GM21367 (cell line): ENCODE measurements at regions not wholly inside any gene's neighbourhood (a gene's known extent, or its start where the extent isn't known, plus 50 kb on each side); places are given as distances from the start of the nearest gene placed in this dataset.

Experiments used
- ATAC-seq: cut with Tn5 transposase; IDR thresholded peaks from one replicate; pipeline ENCODE4 v1.9.1; 2021; ENCODE audit not compliant: unreplicated experiment

DNA sequence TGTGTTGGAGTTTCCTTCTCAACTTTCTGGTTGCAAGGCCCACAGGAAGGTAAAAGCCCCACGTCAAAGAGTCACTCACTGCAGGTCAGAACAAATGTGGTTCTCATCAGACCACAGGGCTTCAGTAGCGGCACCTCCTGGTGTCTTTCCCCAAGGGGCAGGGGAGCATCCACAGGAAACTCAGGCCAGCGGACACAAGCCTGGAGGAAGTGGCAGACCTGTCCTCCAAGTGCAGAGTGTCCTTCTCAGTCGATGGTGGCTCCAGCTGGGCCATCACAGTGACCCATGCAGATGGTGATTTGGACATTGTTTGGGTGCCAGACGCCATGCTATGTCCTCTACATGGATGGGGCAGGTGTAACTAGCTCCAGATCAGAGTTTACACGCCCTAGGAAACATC lies 84.9 kb downstream of the ACKR3 start:
- ATAC-seq = no peak

DNA sequence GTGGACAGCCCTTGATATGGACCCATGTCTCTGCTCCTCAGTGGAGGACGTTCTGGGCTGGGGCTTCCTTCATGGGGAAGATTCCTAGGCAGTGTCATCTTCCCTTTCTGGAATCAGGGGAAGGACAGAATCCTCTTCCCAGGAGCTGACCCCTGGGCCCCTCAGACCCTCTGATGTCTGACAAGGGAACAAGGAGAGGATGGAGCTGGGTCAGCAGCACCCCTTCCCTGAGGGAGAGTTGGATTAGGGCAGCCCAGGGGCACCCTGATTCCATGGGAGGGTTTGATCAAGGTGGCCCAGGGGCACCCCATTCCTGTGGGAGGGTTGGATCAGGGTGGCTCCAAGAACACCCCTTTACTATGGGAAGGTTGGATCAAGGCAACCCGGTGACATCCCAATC lies 86.5 kb downstream of the ACKR3 start:
- ATAC-seq = no peak

DNA sequence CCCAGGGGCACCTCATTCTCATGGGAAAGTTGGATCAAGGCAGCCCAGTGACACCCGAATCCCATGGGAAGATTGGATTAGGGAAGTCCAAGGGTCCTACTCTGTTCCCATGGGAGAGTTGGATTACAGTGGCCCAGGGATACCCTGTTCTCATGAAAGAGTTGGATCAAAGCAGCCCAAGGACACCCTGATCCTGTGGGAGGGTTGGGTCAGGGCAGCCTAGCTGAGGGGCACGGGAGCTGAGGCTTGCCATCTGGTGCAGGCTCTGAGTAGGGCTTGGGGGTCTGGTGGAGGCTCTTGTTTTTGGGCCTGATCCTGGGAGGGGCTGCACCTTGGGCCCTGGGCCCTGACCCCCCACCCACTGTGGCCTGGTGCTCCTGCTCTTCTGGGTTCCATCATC lies 87.1 kb downstream of the ACKR3 start:
- no peak for ATAC-seq

DNA sequence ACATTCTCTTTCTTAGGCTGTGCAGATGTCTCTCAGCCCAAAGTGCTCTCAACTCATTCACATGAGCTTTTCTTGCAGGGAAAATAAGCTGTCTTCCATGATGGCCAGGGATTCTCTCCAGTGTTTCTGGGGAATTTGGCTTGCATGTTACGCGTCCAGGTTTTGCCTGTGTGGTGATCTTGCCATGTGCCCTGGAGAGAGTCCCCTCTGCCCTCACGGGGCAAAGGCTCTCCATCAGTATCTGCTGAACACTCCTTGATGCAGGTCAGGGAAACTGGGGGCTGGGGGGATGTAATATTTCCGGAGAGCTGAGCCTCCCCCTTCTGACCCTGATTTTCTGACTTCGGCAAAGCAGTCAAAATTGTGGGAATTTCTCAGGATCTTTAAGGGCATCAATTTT lies 87.6 kb downstream of the ACKR3 start:
- no peak for ATAC-seq

DNA sequence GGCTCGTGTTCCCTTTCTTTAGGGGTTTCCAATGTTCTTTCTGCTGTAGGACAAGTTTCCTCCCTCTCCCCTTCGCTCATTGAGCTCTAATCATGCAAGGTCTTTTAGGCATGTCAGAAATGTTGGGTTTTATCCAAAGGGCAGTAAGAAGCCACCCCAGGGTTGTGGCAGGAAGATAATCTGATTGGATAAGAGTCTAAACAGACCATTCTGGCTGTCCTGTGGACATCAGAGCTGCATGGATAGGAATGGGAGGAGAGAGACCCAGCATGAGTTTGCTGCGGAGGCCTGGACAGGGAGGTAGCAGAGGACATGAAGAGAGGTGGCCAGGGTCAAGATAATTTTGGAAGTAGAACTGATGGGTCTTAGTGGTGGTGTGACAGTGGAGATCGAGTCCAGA lies 88.2 kb downstream of the ACKR3 start:
- ATAC-seq = no peak

DNA sequence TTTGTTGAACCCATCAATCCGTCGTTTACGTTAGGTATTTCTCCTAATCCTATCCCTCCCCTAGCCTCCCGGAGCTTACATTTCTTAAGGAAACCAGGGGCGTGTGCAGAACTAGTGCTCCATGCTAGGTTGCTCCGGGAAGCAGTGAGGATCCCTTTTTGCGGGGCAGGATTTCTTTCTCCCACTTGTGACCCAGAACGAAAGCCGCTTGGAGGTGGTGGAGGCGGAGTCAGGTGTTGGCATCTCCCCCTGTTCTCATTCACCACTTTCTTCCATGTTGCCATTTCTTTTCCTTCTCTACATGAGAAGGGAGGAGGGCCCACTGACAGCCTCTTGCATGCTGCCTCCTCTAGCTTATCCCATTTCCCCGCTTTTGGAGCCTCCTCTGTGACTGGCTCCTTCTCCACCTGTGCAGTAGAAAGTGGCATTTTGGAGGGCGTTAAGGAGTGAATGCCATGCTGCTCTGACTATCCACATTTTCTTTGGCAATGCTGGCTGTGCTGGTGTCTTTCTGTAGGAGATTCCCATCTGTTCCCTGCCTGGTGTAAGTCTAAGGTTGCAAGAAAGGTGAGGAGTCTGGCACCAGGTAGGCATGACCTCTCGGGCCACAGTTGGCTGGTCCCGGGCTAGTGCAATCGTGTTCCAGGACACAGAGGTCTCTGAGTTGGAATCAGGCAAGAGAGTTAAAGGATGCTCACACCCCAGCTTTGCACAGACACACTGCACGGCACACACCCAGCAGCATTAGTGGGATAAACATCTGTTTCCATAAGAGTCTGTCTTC lies 89.5 kb downstream of the ACKR3 start:
- ATAC-seq = no peak

DNA sequence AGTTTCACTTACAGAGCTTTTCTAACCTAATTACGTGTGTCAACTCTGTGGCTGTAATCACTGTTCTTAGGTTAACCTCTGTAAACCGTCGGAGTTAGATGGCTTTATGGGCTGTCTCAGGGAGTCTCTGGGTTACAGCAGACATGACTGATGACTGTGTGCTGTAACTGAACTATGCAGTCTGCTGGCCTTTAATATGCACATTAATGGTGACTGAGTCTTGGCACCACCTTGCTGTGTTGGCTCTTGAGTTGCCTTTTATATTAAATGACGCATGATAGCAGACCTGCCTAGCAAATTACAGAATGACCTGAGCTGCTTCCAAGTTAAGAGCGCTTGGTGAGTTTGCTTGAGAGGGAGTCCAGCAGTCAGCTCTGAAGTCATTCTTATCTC lies 90.1 kb downstream of the ACKR3 start:
- no peak for ATAC-seq

DNA sequence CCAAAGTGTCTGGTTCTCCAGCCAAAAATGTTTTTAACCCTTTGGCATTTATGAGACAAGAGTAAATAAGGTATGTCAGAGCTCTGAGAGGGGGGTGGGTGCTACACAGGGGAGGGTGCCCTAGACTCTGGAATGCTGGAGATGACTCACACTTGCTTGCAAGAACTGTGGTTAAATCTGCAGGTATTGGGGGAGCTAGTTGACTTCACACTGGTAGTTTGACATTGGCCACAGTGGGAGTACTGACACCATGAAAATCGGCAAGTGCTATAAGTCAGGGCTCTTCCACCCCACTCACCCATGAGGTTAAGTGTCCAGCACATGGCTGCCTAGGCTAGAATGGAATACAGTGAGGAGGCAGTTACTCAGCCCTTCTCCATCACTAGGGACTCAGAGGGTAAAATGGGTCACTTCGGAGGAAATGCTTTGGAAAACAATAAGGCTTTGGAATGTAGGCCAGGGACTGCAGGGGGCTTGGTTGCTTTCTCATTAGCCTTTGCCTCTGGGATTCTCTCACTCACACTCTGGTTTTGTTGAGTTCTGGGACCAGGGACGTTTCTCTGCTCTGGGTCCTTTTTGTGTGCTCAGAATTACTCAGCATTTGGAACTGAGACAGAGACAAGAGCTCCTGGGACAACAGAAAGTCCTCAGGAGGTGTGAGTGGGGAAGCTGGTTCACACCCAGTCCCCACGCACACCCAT lies 91.6 kb downstream of the ACKR3 start:
- no peak for ATAC-seq

DNA sequence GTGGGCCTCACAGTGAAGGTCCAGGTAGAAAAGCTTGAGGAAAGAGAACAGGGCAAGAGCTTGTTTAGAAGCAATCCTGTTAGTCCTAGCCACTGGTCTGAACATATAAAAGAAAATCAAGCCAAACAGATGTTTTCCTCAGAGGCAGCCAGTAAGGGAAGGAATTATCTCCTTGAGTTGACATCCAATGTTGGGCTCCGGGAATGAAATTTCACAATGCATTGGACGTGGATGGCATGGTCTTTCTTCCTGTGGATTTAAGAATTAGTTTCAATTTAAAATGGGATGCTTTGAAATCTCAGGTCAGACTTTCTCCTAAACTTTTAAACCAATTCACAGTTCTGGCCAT lies 92.1 kb downstream of the ACKR3 start:
- ATAC-seq = no peak

DNA sequence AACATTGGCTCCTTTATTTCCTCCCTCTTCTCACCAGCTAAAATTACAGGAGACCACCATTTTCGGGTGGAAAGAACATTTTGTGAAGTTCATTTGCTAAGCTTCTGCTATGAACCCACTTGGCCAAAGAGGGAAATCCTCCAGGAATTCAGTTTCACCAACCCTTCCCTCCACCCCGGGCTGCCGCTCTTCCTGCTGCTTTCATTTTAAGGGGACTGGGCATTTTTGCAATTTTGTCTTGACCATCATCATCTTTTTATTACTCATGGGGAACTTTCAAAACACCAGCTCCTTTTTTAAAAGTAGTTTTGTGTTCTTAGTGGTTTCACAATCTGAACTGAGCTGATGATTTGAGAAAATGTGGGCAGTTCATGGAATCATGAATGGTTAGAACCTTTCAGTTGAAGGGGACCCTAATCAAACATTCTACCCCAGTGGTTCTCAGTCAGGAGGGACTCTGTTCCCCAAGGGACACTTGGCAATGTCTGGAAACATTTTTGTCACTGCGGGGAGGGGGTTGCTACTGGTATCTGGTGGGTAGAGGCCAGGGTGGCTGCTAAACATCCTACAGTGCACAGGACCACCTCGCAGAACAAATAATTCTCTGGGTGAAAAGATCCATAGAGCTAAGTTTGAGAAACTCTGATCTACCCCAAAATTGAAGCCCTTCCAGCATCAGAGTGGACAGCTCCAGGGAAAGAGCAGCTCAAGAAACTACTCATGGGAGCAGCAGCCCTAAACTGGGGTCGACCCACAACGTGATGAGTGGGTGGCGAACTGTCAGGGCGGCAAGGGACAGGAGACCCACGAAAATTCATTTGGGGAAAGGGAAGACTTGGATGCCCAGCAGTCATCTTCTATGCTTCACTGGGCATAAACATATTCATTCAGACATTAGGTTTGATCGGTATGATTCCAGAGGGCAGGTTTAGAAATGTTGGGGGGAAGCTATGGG lies 92.9 kb downstream of the ACKR3 start:
- no peak for ATAC-seq

DNA sequence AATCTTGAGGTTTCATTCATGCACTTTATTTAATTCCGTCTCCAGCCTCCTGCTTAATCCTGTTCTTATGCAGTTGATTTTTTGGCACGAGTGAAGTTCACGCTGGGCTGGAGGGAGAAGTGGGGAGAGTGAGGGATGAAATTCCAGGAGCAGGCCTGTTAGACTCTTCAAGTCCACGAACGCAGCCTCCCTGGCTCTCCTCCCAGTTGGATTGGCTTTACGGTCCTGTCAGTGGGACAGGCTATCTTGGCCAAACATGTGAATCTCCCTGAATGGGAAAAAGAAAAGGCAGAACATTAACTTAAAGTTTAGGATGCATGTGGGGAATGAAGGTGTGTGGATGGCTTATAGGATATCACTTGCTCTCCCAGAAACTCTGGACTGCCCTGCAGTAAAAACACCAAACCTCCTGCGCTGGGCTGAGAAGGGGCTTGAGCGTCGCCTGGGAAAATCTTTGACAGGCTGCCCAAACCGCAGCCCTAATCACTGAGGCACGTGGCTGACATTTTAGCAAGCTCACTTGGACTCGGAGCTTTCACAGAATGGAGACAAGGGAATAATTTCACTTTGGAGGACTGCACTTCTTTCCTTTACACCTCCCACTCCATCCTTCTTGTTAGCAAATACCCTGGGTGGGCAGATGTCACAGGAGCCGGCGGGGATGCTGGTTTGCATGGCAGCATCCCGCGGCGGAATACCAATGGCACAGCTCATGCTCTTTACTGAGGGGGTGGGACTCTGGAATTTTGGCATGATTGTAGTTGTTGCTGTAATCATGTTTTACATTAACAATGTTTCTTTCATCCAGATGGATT lies 93.9 kb downstream of the ACKR3 start:
- ATAC-seq = no peak

DNA sequence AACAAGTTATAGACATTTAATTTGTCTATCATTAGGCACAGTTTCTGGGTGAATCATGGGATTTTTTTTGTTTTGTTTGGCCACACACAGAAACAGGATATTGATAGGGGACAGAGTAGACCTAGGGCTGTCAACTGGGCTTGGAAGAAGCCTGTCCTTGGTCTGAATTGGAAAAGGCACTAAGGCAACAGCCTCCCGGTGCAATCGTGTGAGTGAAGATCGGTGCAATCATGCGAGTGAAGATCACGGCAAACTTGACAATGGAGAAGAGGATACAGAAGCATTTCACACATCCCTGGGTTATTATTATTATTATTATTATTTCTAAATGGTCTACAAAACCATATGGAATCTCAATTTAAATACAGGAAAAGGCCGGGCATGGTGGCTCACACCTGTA lies 94.5 kb downstream of the ACKR3 start:
- no peak for ATAC-seq

DNA sequence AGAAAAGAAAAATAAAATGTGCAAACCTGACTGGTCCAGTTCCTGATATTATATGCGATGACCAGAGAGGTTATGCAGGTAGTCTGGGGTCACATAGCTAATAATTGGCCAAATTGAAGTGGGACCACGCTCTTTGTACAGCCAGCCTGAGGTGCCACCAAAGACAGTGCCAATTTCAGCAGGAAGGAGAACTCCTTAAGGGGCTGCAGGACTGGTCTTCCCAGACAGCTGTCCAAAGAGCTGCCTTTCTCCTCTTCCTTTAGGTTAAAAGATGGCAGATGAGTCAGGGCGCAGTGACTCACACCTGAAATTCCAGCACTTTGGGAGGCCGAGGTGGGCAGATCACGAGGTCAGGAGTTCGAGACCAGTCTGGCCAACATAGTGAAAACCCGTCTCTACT lies 95.5 kb downstream of the ACKR3 start:
- no peak for ATAC-seq

DNA sequence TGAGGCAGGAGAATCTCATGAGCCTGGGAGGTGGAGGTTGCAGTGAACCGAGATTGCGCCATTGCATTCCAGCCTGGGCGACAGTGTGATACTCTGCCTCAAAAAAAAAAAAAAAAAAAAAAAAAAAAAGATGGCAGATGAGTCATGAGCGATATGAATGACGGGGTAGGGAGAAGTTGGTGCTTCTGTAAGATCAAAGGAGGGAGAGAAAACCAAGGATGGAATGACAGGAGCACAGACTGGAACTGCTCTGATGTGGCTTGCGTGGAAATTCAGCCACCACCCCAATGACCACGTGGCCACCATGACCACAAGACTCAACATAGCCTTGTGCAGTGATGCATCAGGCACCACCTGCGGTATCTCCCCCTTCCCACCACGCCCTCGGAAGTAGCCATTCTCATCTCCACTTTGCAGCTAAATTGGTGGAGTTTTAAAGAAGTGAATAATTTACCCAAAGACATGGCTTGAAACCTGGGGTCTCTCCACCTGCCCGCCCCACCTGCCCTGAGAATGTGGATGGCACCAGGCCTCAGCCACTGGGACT lies 96.0 kb downstream of the ACKR3 start:
- ATAC-seq = no peak

DNA sequence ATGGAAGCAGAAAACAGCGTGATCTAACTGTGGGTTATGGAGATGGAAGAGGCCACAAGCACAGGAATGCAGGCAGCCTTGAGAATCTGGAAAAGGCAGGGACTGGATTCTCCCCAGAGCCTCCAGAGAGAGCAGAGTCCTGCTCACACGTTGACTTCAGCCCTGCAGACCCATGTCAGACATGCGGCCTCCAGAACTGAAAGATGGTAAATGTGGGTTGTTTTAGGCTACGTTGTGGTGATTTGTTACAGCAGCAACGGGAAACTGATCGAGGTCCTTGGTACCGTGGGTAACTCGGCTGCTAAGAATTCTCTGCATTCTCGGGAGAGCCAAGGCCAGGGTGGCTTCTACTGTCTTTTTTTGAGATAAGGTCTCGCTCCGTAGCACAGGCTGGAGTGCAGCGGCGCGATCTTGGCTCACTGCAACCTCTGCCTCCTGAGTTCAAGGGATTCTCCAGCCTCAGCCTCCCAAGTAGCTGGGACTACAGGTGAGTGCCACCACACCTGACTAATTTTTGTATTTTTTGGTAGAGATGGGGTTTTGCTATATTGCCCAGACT lies 97.1 kb downstream of the ACKR3 start:
- no peak for ATAC-seq

DNA sequence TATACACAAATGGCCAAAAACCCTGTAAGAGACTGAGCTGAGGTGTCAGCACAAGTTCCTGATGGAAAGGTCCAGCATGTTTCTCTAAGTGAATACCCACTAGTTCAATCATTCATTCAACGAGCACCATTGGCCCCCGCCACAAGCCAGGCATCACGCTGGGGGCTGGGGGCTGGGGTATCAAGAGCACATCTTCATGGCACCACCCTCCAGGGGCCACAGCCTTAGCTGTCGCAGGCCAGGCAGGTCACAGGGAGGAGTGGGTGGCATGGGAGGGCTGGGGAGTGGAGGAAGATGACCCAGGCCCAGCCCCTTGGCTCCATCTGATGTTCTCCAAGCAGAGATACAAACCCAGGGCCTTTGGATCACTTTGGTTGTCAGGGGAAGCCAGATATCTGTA lies 97.9 kb downstream of the ACKR3 start:
- ATAC-seq = no peak

DNA sequence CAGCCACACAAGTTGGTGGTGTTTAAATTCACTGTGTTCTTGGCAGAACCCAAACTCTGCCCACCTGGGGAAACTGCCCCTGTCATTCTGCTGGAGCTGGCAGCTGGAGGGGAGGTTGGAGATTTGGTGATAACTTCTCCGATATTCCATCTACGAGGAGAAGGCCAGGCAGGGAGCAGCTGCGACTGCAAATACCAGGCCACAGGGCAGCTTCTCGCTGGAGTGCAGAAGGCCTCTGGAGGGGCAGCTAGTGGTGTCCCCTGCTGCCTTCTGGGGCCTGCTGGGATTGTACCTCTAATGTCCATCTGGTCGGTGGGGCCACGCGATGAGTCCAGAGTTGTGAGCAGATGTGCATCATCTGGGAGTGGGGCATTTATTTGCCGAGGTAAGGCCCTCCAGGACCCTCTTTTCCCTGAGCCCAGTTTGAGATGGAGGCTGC lies 98.9 kb downstream of the ACKR3 start:
- no peak for ATAC-seq

DNA sequence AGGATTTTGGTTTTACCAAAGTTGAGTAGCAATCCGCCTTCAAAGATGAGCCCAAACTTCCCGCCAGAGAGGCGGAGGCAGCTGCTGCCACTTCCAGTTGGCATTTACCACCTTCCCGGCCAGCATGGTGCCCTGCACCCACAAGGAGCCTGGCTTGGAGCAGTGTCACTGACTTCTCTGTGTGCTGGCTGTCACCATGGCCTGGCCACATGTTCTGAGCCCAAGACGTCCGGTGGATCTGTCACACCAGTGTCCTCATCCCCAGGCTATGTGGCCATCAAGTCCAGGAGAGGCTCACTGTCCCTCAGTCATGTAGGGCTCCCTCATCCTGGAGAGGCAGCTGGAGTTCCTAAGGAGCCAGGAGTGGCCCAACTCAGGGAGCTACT lies 100.6 kb downstream of the ACKR3 start:
- ATAC-seq = no peak

DNA sequence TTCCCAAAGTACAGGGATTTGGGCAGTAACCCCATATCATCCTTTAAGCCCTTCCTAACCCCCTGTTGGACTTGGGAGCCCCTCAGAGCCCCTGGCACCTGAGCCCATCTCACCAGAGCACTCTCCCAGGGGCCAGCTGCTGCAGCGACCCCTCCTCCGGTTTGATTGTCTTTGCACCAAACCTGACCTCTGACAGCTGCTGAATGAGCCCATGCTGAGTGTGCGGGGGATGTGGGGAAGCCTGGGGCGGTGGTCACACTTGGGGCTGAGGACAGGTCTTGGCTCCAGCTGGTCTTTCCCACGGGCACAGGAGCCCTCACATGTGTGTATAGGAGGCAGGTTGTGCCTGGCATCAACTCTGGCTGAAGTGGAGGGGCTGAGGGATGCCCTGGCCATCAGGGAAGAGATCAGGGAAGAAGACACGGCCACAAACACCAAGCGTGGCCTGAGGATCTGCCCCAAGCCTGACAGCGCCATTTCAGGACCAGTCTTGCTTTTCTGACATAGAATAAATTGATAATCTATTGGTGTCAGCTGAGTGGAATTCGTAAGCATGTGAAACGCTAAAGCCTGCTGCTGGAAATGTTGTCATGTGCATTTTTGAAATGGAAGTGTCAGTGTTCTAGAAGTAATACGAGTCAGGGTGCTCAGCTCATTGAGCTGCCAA lies 102.4 kb downstream of the ACKR3 start:
- ATAC-seq = no peak

DNA sequence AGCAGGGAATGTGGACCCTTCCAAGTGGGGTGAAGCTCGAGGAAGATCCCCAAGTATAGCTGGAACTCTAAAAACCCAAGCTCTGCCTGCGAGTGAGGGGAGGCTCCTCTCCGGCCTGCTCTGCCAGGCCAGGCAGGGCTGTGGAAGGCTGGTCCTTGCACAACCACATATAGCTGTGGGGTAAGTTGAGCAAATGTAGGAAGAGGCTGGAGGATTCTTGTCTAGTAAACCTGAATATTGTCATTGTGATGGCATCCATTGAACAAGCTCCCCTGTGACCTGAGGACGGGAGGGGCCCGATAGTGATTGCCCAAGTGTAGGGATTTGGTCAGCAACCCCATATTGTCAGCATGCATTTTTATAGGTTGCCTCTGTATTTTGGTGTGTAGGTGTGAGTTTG lies 103.0 kb downstream of the ACKR3 start:
- no peak for ATAC-seq
